Kidney (tissue), 13 donors: ENCODE measurements at regions not wholly inside any gene's neighbourhood (a gene's known extent, or its start where the extent isn't known, plus 50 kb on each side); places are given as distances from the start of the nearest gene placed in this dataset.

Experiments used
- DNase-seq, 5 donors: peaks; one replicate each; pipeline ENCODE4 v3.0.0-alpha.2; 2013 to 2020
- FAIRE-seq: peaks from 2 replicates; lab custom pipeline; 2012; peaks lifted over from hg19 to GRCh38; lab: Jason Lieb, UNC
- H3K27ac ChIP-seq, 2 donors: one replicate each; pipeline ENCODE4 v1.7.0; 2013; ENCODE audit warnings: low read depth in 2 of 2, low read length in 2 of 2, inconsistent platforms in 1 of 2
- H3K27me3 ChIP-seq: one replicate; pipeline ENCODE4 v1.7.1; 2013; ENCODE audit warnings: low read length, inconsistent platforms; ENCODE audit not compliant: control insufficient read depth, insufficient read depth
- H3K36me3 ChIP-seq, 3 donors: one replicate each; pipeline versions ENCODE4 v1.7.0 to v1.7.1; 2013; ENCODE audit warnings: low read length in 3 of 3, control low read depth in 1 of 3, inconsistent platforms in 1 of 3; ENCODE audit not compliant: insufficient read depth in 3 of 3, control insufficient read depth in 2 of 3
- H3K4me1 ChIP-seq, 3 donors: one replicate each; pipeline versions ENCODE4 v1.7.0 to v1.7.1; 2013; ENCODE audit warnings: low read length in 3 of 3, inconsistent platforms in 1 of 3, low read depth in 1 of 3; ENCODE audit not compliant: control insufficient read depth in 2 of 3, insufficient read depth in 2 of 3
- H3K4me3 ChIP-seq, 3 donors: one replicate each; pipeline versions ENCODE4 v1.7.0 to v1.8.1; 2013; ENCODE audit warnings: low read length in 3 of 3, control low read depth in 1 of 3, inconsistent platforms in 1 of 3
- H3K9ac ChIP-seq, 3 donors: one replicate each; pipeline versions ENCODE4 v1.7.0 to v1.7.1; 2013; ENCODE audit warnings: low read length in 3 of 3, control low read depth in 1 of 3, inconsistent platforms in 1 of 3
- H3K9me3 ChIP-seq, 3 donors: one replicate each; pipeline versions ENCODE4 v1.7.0 to v1.7.1; 2013; ENCODE audit warnings: low read length in 3 of 3, control low read depth in 1 of 3, inconsistent platforms in 1 of 3; ENCODE audit not compliant: control insufficient read depth in 2 of 3, insufficient read depth in 1 of 3
- CTCF ChIP-seq: IDR thresholded peaks from 3 replicates; pipeline ENCODE4 v1.5.1; 2012; ENCODE audit warnings: mild to moderate bottlenecking, moderate library complexity, borderline replicate concordance; ENCODE audit not compliant: insufficient read depth; ENCODE audit errors: extremely low read depth
- intact Hi-C: fragments of 100-400 bp; cut with DNase I; formaldehyde crosslinking; loops from one replicate; pipeline ENCODE4 v1.11.1; 2022
- donor health status: control.
- donor health status: control.
- donor health status: control.
- donor health status: control.
- donor health status: control.
- donor health status: DM: yes; HTN: yes; CAD: no.
- donor health status: Normal renal cell carcinoma (clear cell type).

GRCh38 chr16:79864032-79864780, 263.7 kb upstream of the MAF start:
- Histone ChIP-seq H3K27ac (no peak overlapping the region), H3K27me3 (no peaks in the 10 kb centered on the region), H3K9me3 (no peaks in the 10 kb centered on the region), H3K4me1 (no peaks in the 10 kb centered on the region), H3K9ac (no peak overlapping the region), H3K36me3 (no peaks in the 10 kb centered on the region), H3K4me3 (no peak overlapping the region)
- no peak for DNase-seq
- no peak for FAIRE-seq
- intact Hi-C loops, result no loop called here
- no peak for TF ChIP-seq CTCF

DNA sequence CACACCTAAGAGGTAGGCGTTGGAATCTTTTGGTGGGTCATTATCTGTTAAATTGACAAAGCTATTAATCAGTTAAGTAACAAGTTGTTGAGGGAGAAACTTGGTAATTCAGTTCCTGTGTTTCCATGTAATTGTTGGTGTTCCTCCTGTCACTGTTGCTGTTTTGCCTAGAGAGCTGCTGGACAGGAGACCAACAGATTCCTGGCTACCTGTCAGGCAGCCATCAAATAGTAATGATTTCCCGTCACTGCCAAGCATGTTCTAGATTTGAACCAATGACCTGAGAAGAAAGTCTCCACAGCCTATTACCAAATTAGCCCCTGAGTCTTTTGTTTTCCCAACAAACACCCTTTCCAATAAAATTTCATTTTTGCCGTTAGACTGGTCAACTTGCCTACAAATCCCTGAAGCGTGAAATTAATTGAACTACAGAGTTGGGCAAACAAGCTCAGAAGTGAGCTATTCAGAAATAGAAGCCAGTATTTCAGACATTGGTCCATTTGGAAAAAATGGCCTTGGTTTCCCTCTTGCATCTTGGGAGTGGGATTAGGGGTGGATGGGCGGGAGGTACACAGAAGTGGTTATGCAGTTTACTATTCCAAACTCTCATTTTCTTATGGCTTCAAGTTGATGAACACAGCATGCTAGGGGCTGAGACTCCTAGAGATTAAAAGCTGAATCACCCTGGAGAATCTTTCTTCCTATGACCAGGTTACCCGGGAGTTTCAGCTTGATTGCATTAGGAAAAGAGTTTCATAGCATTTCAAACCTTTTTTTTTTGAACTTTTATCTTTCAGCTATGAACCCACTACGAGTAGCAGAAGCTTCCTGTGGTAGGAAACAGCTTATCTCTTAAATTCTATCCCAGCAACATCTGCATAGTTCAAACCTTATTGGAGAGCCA, 262.8 kb upstream of the MAF start:
- FAIRE-seq, result no peak
- no peaks in the 10 kb centered on the region for H3K4me1 ChIP-seq
- no peak overlapping the region for H3K27ac ChIP-seq
- H3K27me3 ChIP-seq, result no peaks in the 10 kb centered on the region
- H3K36me3 ChIP-seq, result no peaks in the 10 kb centered on the region
- H3K9ac ChIP-seq, result no peak overlapping the region
- no peak for TF ChIP-seq CTCF
- H3K9me3 ChIP-seq, result no peaks in the 10 kb centered on the region
- intact Hi-C loops, result no loop called here
- no peak overlapping the region for H3K4me3 ChIP-seq
- no peak for DNase-seq

DNA sequence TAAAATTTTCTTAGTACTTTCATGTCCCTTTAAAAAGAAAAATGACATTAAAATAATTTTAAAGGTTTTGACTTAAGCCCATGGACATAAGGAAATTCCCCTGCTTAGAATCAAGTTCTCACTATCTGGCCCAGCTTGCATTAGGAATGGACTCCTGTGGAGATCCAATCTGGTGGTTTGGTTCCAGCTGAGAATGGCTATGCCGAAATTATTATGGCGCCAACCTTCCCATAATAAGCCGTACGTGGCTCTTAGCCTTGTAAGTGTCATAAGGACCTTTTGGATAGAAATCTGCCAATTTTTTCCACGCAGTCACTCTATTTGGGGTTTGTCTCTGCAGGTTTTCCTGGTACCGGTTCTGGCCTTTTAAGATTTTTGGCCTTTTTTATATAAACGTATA, 262.1 kb upstream of the MAF start:
- intact Hi-C loops, result no loop called here
- no peak for FAIRE-seq

More for the DNA sequence above, 262.1 kb upstream of the MAF start:
- TF ChIP-seq CTCF, result no peak
- Histone ChIP-seq H3K27ac (no peak overlapping the region), H3K27me3 (no peaks in the 10 kb centered on the region), H3K4me3 (no peak overlapping the region), H3K4me1 (no peaks in the 10 kb centered on the region), H3K36me3 (no peaks in the 10 kb centered on the region), H3K9me3 (no peaks in the 10 kb centered on the region), H3K9ac (no peak overlapping the region)
- no peak for DNase-seq
